Activated T-helper 17 cell treated with anti-CD3 and anti-CD28 coated beads, Interleukin-2, amount 50 U/mL, for 72 hours (primary cell): ENCODE measurements at regions not wholly inside any gene's neighbourhood (a gene's known extent, or its start where the extent isn't known, plus 50 kb on each side); places are given as distances from the start of the nearest gene placed in this dataset.

Experiments used
- ATAC-seq: fragments of 150-1000 bp; cut with Tn5 transposase; replicated peaks from 2 replicates; pipeline ENCODE4 v1.10.0; 2021; ENCODE audit warnings: mild to moderate bottlenecking, moderate library complexity
- H3K27ac Mint-ChIP-seq: one replicate; pipeline ENCODE4 v1.8.0; 2022; ENCODE audit warnings: mixed read lengths
- H3K27me3 Mint-ChIP-seq: one replicate; pipeline ENCODE4 v1.8.0; 2022; ENCODE audit warnings: mixed read lengths
- H3K36me3 Mint-ChIP-seq: one replicate; pipeline ENCODE4 v1.8.0; 2022; ENCODE audit warnings: low read depth, mild to moderate bottlenecking, mixed read lengths
- H3K4me1 Mint-ChIP-seq: one replicate; pipeline ENCODE4 v1.8.0; 2022; ENCODE audit warnings: mixed read lengths
- H3K4me3 Mint-ChIP-seq: one replicate; pipeline ENCODE4 v1.8.0; 2022; ENCODE audit warnings: mild to moderate bottlenecking, mixed read lengths
- H3K9me3 Mint-ChIP-seq: one replicate; pipeline ENCODE4 v1.8.0; 2022; ENCODE audit warnings: mixed read lengths

GRCh38 chr14:98954349-98955000 lies 317.5 kb downstream of the BCL11B start:
- H3K27me3 Mint-ChIP-seq, result no peaks in the 10 kb centered on the region
- no peak for ATAC-seq
- H3K9me3 Mint-ChIP-seq, result no peaks in the 10 kb centered on the region
- no peak overlapping the region for H3K27ac Mint-ChIP-seq
- H3K4me3 Mint-ChIP-seq, result no peak overlapping the region
- peaks cover 8% of the 10 kb centered on the region for H3K4me1 Mint-ChIP-seq
- H3K36me3 Mint-ChIP-seq, result no peaks in the 10 kb centered on the region

- H3K4me3 Mint-ChIP-seq, result no peak overlapping the region
- no peaks in the 10 kb centered on the region for H3K27me3 Mint-ChIP-seq
- H3K9me3 Mint-ChIP-seq, result no peaks in the 10 kb centered on the region
These were observed 316.8 kb downstream of the BCL11B start for GRCh38 chr14:98955036-98955740.

GRCh38 chr14:98955741-98956070 lies 316.3 kb downstream of the BCL11B start:
- Mint-ChIP-seq H3K9me3 (no peaks in the 10 kb centered on the region), H3K27ac (no peak overlapping the region), H3K4me3 (no peak overlapping the region), H3K4me1 (peaks cover 8% of the 10 kb centered on the region), H3K36me3 (no peaks in the 10 kb centered on the region), H3K27me3 (no peaks in the 10 kb centered on the region)
- ATAC-seq, result no peak

More at GRCh38 chr14:98955036-98955740, 316.8 kb downstream of the BCL11B start:
- Mint-ChIP-seq H3K4me1 (peaks cover 8% of the 10 kb centered on the region), H3K27ac (no peak overlapping the region), H3K36me3 (no peaks in the 10 kb centered on the region)
- no peak for ATAC-seq

GRCh38 chr14:98956181-98956580 lies 315.8 kb downstream of the BCL11B start:
- H3K27ac Mint-ChIP-seq, result no peak overlapping the region
- ATAC-seq, result no peak
- no peak overlapping the region for H3K4me3 Mint-ChIP-seq
- peaks cover 9% of the 10 kb centered on the region for H3K4me1 Mint-ChIP-seq
- no peaks in the 10 kb centered on the region for H3K36me3 Mint-ChIP-seq
- H3K27me3 Mint-ChIP-seq, result no peaks in the 10 kb centered on the region
- H3K9me3 Mint-ChIP-seq, result no peaks in the 10 kb centered on the region

- Mint-ChIP-seq H3K9me3 (no peaks in the 10 kb centered on the region), H3K4me3 (no peak overlapping the region), H3K27ac (no peak overlapping the region), H3K4me1 (peaks cover 14% of the 10 kb centered on the region), H3K36me3 (no peaks in the 10 kb centered on the region), H3K27me3 (no peaks in the 10 kb centered on the region)
- ATAC-seq, result no peak
These were observed 315.3 kb downstream of the BCL11B start for GRCh38 chr14:98956661-98957060.

- H3K9me3 Mint-ChIP-seq, result no peaks in the 10 kb centered on the region
- peaks cover 11% of the 10 kb centered on the region for H3K4me1 Mint-ChIP-seq
- no peak overlapping the region for H3K4me3 Mint-ChIP-seq
- H3K36me3 Mint-ChIP-seq, result no peaks in the 10 kb centered on the region
- ATAC-seq, result no peak
- H3K27ac Mint-ChIP-seq, result no peak overlapping the region
- H3K27me3 Mint-ChIP-seq, result no peaks in the 10 kb centered on the region
These were observed 314.6 kb downstream of the BCL11B start for GRCh38 chr14:98957211-98958047.

GRCh38 chr14:98958048-98958631 lies 313.9 kb downstream of the BCL11B start:
- no peak overlapping the region for H3K27ac Mint-ChIP-seq
- no peaks in the 10 kb centered on the region for H3K9me3 Mint-ChIP-seq

GRCh38 chr14:98958632-98959031 lies 313.4 kb downstream of the BCL11B start:
- Mint-ChIP-seq H3K27ac (no peak overlapping the region), H3K4me3 (no peak overlapping the region), H3K27me3 (no peaks in the 10 kb centered on the region), H3K4me1 (peaks cover 12% of the 10 kb centered on the region), H3K9me3 (no peaks in the 10 kb centered on the region), H3K36me3 (no peaks in the 10 kb centered on the region)
- ATAC-seq, result no peak

More at GRCh38 chr14:98958048-98958631, 313.9 kb downstream of the BCL11B start:
- no peak for ATAC-seq
- Mint-ChIP-seq H3K4me1 (peaks cover 10% of the 10 kb centered on the region), H3K4me3 (no peak overlapping the region), H3K27me3 (no peaks in the 10 kb centered on the region), H3K36me3 (no peaks in the 10 kb centered on the region)

GRCh38 chr14:98959410-98959809 lies 312.6 kb downstream of the BCL11B start:
- Mint-ChIP-seq H3K27me3 (no peaks in the 10 kb centered on the region), H3K4me3 (no peak overlapping the region), H3K9me3 (no peaks in the 10 kb centered on the region), H3K36me3 (no peaks in the 10 kb centered on the region), H3K4me1 (peaks cover 13% of the 10 kb centered on the region), H3K27ac (no peak overlapping the region)
- ATAC-seq, result no peak

GRCh38 chr14:98959958-98960616 lies 311.9 kb downstream of the BCL11B start:
- H3K27me3 Mint-ChIP-seq, result no peaks in the 10 kb centered on the region

GRCh38 chr14:98960617-98961013 lies 311.4 kb downstream of the BCL11B start:
- Mint-ChIP-seq H3K9me3 (no peaks in the 10 kb centered on the region), H3K4me3 (no peak overlapping the region), H3K27ac (no peak overlapping the region), H3K27me3 (no peaks in the 10 kb centered on the region), H3K4me1 (peaks cover 25% of the 10 kb centered on the region), H3K36me3 (no peaks in the 10 kb centered on the region)
- ATAC-seq, result no peak

More at GRCh38 chr14:98959958-98960616, 311.9 kb downstream of the BCL11B start:
- Mint-ChIP-seq H3K36me3 (no peaks in the 10 kb centered on the region), H3K27ac (no peak overlapping the region), H3K4me1 (peaks cover 20% of the 10 kb centered on the region), H3K4me3 (no peak overlapping the region), H3K9me3 (no peaks in the 10 kb centered on the region)
- no peak for ATAC-seq

- H3K4me1 Mint-ChIP-seq, result peaks cover 27% of the 10 kb centered on the region
- no peak overlapping the region for H3K27ac Mint-ChIP-seq
- no peaks in the 10 kb centered on the region for H3K9me3 Mint-ChIP-seq
- no peaks in the 10 kb centered on the region for H3K27me3 Mint-ChIP-seq
- H3K36me3 Mint-ChIP-seq, result no peaks in the 10 kb centered on the region
- no peak for ATAC-seq
- no peak overlapping the region for H3K4me3 Mint-ChIP-seq
These were observed 310.8 kb downstream of the BCL11B start for GRCh38 chr14:98961191-98961590.

GRCh38 chr14:98962118-98962517 lies 309.9 kb downstream of the BCL11B start:
- Mint-ChIP-seq H3K4me3 (no peak overlapping the region), H3K36me3 (no peaks in the 10 kb centered on the region), H3K27me3 (no peaks in the 10 kb centered on the region), H3K27ac (peak overlapping the region; percentile 43), H3K4me1 (peaks cover 27% of the 10 kb centered on the region), H3K9me3 (no peaks in the 10 kb centered on the region)
- ATAC-seq, result no peak

- H3K27me3 Mint-ChIP-seq, result no peaks in the 10 kb centered on the region
- no peak overlapping the region for H3K27ac Mint-ChIP-seq
- no peaks in the 10 kb centered on the region for H3K36me3 Mint-ChIP-seq
- no peak for ATAC-seq
- no peaks in the 10 kb centered on the region for H3K9me3 Mint-ChIP-seq
- no peak overlapping the region for H3K4me3 Mint-ChIP-seq
- H3K4me1 Mint-ChIP-seq, result peaks cover 28% of the 10 kb centered on the region
These were observed 308.4 kb downstream of the BCL11B start for GRCh38 chr14:98963610-98964009.
